SU-DHL-6 (cell line): ENCODE measurements at regions not wholly inside any gene's neighbourhood (a gene's known extent, or its start where the extent isn't known, plus 50 kb on each side); places are given as distances from the start of the nearest gene placed in this dataset.
"Not testable (repeated sequence)": the region's sequence is repeated elsewhere in the genome, so short reads cannot be mapped to it uniquely, and the experiment has no call there.

Experiments
- H2AFZ ChIP-seq: fragments of 200-600 bp; sonication (generic); 2 replicates; pipeline ENCODE4 v1.6.1; 2014; ENCODE audit warnings: low read depth, mild to moderate bottlenecking, moderate library complexity, mixed read lengths, antibody characterized with exemption, low read length; ENCODE audit not compliant: severe bottlenecking
- H3F3A ChIP-seq: fragments of 200-600 bp; shearing (Covaris generic); 2 replicates; pipeline ENCODE4 v1.6.0; 2016; ENCODE audit warnings: antibody characterized with exemption, mild to moderate bottlenecking; ENCODE audit not compliant: insufficient read depth
- H3K27ac ChIP-seq: fragments of 200-600 bp; sonication (generic); 2 replicates; pipeline ENCODE4 v1.5.1; 2016; ENCODE audit warnings: low read depth, mild to moderate bottlenecking, low read length, moderate library complexity, mixed read lengths
- H3K27me3 ChIP-seq: fragments of 200-600 bp; sonication (generic), shearing (Covaris generic); 2 replicates; pipeline ENCODE4 v1.6.0; 2014; ENCODE audit warnings: mild to moderate bottlenecking, low read length
- H3K36me3 ChIP-seq: fragments of 200-600 bp; sonication (generic); 2 replicates; pipeline ENCODE4 v1.6.1; 2014; ENCODE audit warnings: mild to moderate bottlenecking, low read length, mixed read lengths
- H3K4me2 ChIP-seq: fragments of 300-600, 200-600 bp; shearing (Covaris generic), sonication (generic); 2 replicates; pipeline ENCODE4 v1.6.0; 2014; ENCODE audit warnings: low read length, low read depth, mild to moderate bottlenecking; ENCODE audit not compliant: poor library complexity, severe bottlenecking
- H3K4me3 ChIP-seq: fragments of 200-600 bp; sonication (generic); 2 replicates; pipeline ENCODE4 v1.5.1; 2014; ENCODE audit warnings: antibody characterized with exemption, low read length, mild to moderate bottlenecking, mixed read lengths; ENCODE audit not compliant: insufficient read depth, poor library complexity, severe bottlenecking
- H3K79me2 ChIP-seq: fragments of 200-600 bp; sonication (generic); 2 replicates; pipeline ENCODE4 v1.6.1; 2014; ENCODE audit warnings: mild to moderate bottlenecking, low read length, moderate library complexity; ENCODE audit not compliant: insufficient read depth
- H3K9ac ChIP-seq: fragments of 200-600 bp; sonication (generic); 2 replicates; pipeline ENCODE4 v1.7.0; 2014; ENCODE audit warnings: mild to moderate bottlenecking, low read length
- H3K9me2 ChIP-seq: fragments of 200-600 bp; sonication (generic); replicated peaks from 2 replicates; pipeline ENCODE4 v1.6.1; 2014; ENCODE audit warnings: low read length; ENCODE audit not compliant: insufficient read depth
- H3K9me3 ChIP-seq: fragments of 200-600 bp; sonication (generic); 2 replicates; pipeline ENCODE4 v1.6.1; 2014; ENCODE audit warnings: low read length, mixed read lengths; ENCODE audit not compliant: insufficient read depth
- H4K20me1 ChIP-seq: fragments of 200-600 bp; sonication (generic); 2 replicates; pipeline ENCODE4 v1.6.1; 2014; ENCODE audit warnings: low read depth, mild to moderate bottlenecking, antibody characterized with exemption, low read length, moderate library complexity, mixed read lengths
- EZH2phosphoT487 ChIP-seq: fragments of 200-600 bp; sonication (generic), shearing (Covaris generic); conservative IDR thresholded peaks from 2 replicates; pipeline ENCODE4 v1.6.1; 2018; ENCODE audit warnings: mild to moderate bottlenecking, antibody characterized with exemption, low read length, moderate library complexity, mixed read lengths
- TF ChIP-seq, protein P1 (sequence below): fragments of 200-600 bp; sonication (generic); IDR thresholded peaks from one replicate; pipeline ENCODE4 v1.5.1; 2017; ENCODE audit warnings: antibody characterized with exemption, mild to moderate bottlenecking, low read length, moderate library complexity; ENCODE audit not compliant: insufficient read depth, poor library complexity, severe bottlenecking

DNA sequence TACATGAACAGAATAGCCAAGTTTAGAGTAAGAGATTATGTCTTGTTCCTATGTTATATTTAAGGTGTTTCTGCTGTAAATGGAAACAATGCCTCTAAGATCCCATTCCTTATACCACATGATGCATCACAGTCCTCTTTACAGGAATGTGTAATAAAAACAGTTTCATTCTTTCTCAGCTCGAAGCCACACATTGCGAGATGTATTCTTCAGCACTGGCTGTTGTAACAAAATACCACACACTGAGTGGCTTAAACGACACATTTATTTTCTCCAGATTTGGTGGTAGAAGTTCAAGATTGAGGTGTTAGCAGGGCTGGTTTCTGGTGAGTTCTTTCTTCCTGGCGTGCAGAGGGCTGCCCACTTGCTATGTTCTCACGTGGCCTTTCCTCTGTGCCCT is 246.2 kb downstream of the SOCS6 start:
- Histone ChIP-seq H4K20me1 (no peaks in the 10 kb centered on the region), H3F3A (no peaks in the 10 kb centered on the region), H3K4me3 (no peak overlapping the region), H3K4me2 (no peak overlapping the region), H3K79me2 (no peaks in the 10 kb centered on the region), H3K9me2 (no peaks in the 10 kb centered on the region), H3K27me3 (no peaks in the 10 kb centered on the region), H3K27ac (no peak overlapping the region), H3K36me3 (no peaks in the 10 kb centered on the region), H3K9ac (no peak overlapping the region), H2AFZ (no peak overlapping the region), H3K9me3 (no peaks in the 10 kb centered on the region)
- TF ChIP-seq, protein P1, sequence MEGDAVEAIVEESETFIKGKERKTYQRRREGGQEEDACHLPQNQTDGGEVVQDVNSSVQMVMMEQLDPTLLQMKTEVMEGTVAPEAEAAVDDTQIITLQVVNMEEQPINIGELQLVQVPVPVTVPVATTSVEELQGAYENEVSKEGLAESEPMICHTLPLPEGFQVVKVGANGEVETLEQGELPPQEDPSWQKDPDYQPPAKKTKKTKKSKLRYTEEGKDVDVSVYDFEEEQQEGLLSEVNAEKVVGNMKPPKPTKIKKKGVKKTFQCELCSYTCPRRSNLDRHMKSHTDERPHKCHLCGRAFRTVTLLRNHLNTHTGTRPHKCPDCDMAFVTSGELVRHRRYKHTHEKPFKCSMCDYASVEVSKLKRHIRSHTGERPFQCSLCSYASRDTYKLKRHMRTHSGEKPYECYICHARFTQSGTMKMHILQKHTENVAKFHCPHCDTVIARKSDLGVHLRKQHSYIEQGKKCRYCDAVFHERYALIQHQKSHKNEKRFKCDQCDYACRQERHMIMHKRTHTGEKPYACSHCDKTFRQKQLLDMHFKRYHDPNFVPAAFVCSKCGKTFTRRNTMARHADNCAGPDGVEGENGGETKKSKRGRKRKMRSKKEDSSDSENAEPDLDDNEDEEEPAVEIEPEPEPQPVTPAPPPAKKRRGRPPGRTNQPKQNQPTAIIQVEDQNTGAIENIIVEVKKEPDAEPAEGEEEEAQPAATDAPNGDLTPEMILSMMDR = no peak
- TF ChIP-seq EZH2phosphoT487 = no peak

DNA sequence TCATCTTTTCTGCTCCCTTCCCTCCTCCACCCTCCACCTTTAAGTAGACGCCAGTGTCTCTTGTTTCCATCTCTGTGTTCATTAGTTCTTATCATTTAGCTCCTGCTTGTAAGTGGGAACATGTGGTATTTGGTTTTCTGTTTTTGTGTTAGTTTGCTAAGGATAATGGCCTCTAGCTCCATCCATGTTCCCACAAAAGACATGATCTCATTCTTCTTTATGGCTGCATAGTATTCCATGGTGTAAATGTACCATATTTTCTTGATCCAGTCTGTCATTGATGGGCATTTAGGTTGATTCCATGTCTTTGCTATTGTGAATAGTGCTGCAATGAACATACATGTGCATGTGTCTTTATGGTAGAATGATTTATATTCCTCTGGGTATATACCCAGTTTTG is 236.5 kb downstream of the SOCS6 start:
- H3K27ac ChIP-seq, H3K9ac ChIP-seq: not testable (repeated sequence)

DNA sequence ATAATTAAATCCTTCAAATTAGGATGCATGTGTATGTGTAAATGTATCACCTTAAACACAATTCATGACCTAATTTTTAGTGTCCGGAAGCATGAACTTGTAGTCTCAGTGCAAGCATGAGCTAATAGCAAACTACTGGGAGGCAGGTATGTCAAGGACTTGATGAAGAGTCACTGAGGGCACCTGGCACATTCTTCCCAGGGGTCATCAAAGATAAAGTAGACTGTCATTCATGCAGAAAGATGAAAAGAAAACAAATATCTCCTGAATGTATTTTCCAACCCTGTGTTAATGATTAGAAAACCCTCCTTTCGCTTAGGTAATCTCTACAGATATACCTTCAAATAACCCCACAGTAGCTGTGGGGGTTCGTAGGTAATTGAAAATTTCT is 234.9 kb downstream of the SOCS6 start:
- Histone ChIP-seq H3K36me3 (no peaks in the 10 kb centered on the region), H3K27me3 (no peaks in the 10 kb centered on the region), H3K4me2 (no peak overlapping the region), H2AFZ (no peak overlapping the region), H3F3A (no peaks in the 10 kb centered on the region), H3K27ac (no peak overlapping the region), H3K9me2 (no peaks in the 10 kb centered on the region), H4K20me1 (no peaks in the 10 kb centered on the region), H3K79me2 (no peaks in the 10 kb centered on the region), H3K9ac (no peak overlapping the region), H3K4me3 (no peak overlapping the region), H3K9me3 (no peaks in the 10 kb centered on the region)
- TF ChIP-seq EZH2phosphoT487 = no peak
- TF ChIP-seq, protein P1 = no peak

More for the DNA sequence above, 236.5 kb downstream of the SOCS6 start:
- not testable (repeated sequence) for H3K79me2 ChIP-seq, H3K27me3 ChIP-seq, H3K4me2 ChIP-seq, H3F3A ChIP-seq, H4K20me1 ChIP-seq, H3K4me3 ChIP-seq, H3K9me2 ChIP-seq, H3K36me3 ChIP-seq, H3K9me3 ChIP-seq, H2AFZ ChIP-seq

DNA sequence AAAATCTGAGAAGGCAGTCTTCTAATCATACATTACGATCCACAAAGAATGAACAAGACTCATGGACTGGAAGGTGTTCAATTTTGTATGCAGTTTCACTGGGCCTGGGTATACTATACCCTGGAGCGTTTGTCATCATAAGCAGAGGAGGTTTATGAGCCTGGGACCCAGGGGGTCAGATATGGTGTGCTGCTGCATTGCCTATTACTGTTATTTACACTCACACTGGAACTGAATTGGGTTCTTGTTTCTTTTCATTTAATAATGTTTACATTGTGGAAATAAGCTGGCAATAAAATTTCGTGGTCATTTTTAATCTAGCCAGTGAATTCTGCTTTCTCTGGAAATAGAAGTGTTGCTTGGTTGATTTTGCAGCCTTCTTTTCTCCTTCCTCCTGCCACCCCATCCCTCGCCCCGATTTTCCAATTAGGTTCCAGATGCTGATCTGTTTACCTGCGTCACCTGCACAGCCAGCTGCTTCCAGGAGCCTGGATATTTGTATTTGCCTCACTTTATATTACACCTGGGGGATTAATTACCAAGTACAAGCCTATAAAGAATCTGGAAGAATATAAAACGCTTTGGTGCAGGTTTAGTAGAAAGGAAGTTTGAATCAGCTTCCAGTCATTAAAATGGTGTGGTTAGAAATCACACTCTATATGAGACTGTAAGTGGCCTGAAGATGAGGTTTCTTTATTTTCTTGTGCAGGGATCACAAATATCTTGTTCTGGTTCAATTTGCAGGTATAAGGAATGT is 234.4 kb downstream of the SOCS6 start:
- no peaks in the 10 kb centered on the region for H3K9me3 ChIP-seq
- no peak for TF ChIP-seq EZH2phosphoT487
- TF ChIP-seq, protein P1 = no peak
- no peaks in the 10 kb centered on the region for H3K9me2 ChIP-seq
- no peaks in the 10 kb centered on the region for H3F3A ChIP-seq
- H3K27me3 ChIP-seq = no peaks in the 10 kb centered on the region
- H3K4me2 ChIP-seq = no peak overlapping the region
- no peaks in the 10 kb centered on the region for H3K36me3 ChIP-seq
- no peak overlapping the region for H3K27ac ChIP-seq
- no peaks in the 10 kb centered on the region for H3K79me2 ChIP-seq
- no peaks in the 10 kb centered on the region for H4K20me1 ChIP-seq
- no peak overlapping the region for H2AFZ ChIP-seq
- no peak overlapping the region for H3K9ac ChIP-seq
- no peak overlapping the region for H3K4me3 ChIP-seq
